ENCODE measurements at regions not wholly inside any gene's neighbourhood (a gene's known extent, or its start where the extent isn't known, plus 50 kb on each side); places are given as distances from the start of the nearest gene placed in this dataset. TPM values are rescaled to one million over a fixed set of nuclear protein-coding genes. Genes with fewer than 3 reads are reported as not detected.

Small RNA genes lying in the stretch of these regions (small RNA-seq; reads per million reads assigned to genes)
- gene RNU6-1264P = not detected
